HG03457 (cell line): ENCODE measurements at regions not wholly inside any gene's neighbourhood (a gene's known extent, or its start where the extent isn't known, plus 50 kb on each side); places are given as distances from the start of the nearest gene placed in this dataset.

Source experiments
- ATAC-seq: cut with Tn5 transposase; IDR thresholded peaks from one replicate; pipeline ENCODE4 v1.9.1; 2021; ENCODE audit warnings: moderate number of reproducible peaks; ENCODE audit not compliant: unreplicated experiment

DNA sequence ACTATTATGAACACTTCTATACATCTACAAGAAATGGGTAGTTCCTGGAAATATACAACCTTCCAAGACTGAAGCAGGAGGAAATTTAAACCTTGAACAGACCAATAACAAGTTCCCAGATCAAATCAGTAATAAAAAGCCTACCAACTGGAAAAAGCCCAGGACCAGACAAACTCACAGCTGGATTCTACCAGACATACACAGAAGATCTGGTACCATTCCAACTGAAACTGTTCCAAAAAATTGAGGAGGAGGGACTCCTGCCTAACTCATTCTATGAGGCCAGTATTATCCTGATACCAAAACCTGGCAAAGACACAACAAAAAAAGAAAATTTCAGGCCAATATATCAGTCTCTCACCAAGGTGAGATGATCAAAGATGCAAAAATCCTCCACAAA lies 189.4 kb downstream of the RPS29 start:
- no peak for ATAC-seq

DNA sequence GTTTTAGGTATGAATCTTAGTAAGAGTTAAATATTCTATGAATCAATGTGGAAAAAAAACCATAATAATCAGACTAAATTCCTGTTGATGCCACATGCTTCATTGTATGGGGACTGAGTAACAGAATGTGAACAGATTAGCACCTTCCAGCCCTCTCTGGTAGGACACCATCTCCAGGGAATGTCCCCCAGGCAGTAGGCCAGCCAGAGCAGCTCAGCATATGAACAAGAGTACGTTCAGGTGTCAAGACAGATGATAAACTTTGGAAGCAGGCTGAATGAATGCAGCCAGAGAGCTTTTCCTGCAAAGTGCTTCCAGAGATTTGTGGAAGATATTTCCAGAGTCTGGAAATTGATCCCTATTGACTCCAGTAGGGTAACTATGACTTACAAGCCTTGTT lies 204.4 kb downstream of the RPS29 start:
- no peak for ATAC-seq

DNA sequence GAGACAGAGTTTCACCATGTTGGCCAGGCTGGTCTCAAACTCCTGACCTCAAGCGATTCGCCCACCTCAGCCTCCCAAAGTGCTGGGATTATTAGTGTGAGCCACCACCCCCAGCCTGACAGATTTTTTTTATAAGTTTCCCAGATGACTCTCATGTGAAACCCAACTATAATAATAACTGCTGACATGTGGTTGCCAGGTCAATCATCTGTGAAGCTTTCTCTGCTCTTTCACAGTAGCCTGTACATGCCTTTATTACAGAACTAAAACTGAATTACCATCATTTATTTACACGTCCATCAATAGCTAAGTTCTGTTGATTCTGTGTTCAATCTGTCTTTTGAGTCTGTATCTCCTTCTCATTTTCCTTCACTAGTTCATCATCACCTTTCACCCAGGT lies 218.5 kb downstream of the RPS29 start:
- ATAC-seq = no peak

DNA sequence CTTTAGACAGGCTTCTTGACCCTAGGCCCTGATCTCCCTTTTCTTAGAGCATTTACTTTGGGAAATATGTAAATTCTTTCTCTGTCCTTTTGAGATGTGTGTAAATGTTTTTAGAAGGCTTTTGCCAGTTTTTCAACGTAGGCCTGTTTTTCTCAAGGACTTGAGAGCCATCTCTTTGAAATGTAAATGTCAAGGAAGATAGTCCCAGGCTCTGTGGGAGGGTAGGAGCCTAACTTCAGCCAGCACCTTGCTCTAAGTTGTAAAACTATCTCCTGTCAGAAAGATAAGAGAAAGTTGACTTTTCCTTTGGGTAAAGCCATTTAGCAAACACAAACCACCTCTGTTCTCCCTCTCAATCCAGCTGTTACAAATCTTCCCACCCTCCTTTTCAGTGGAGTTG lies 219.8 kb downstream of the RPS29 start:
- ATAC-seq = no peak

DNA sequence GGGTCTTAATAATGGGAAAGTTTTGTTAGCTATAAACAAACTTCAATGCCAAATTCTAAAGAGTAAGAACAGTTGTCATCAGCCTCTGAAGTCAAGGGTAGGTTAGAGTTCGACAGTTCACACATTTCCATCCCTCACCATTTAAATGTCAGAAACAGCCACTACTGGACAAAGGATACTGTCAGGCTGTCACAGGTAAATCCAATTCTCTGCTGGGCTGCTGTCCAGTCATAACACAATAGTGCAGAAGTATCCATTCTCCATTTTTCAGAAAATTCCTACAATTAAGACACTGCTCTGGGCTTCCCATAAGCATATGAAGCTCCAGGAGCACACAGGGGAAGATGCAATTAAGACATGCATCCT lies 221.4 kb downstream of the RPS29 start:
- no peak for ATAC-seq

DNA sequence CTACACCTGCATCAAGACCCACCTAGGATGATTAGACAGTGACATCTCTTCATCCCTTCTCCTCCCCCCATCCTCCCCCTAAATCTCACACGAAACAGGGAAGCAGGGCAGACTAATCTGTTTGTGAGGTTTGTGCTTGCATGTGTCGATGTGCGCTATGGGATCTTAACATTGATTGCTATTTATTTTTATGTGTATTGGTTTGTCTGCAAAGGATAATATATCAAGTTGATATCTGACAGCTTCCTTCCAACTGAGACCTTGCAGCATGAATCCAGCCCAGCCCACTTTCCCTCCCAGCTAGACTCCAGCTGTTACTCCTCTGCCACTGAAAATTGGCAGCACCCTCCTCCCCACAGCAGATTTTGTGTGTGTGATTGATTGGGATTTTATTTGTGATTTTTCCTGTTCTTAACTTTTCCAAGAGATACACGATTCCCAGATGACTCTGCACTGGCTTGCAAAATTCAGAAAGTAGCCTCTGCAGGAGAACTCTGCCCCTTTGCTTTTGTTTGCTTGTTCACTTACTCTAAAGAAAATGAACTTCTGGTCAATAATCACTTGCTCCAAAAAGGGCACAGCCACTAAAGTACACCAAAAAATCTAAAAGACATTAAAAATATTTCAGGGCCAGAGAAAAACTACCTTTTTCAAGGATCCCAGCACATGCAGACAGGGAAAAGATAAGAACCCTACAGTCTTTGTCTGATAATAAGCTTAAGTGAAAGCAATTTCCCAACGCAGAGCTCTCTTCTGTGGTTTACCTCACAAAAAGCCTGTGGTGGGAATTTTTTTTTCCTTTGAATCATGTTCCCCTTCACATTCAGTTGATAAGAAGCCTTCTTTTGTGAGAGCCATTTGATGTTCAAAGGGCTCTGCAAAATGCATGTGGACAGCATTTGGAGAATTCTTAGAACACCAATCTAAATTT lies 222.1 kb downstream of the RPS29 start:
- no peak for ATAC-seq

DNA sequence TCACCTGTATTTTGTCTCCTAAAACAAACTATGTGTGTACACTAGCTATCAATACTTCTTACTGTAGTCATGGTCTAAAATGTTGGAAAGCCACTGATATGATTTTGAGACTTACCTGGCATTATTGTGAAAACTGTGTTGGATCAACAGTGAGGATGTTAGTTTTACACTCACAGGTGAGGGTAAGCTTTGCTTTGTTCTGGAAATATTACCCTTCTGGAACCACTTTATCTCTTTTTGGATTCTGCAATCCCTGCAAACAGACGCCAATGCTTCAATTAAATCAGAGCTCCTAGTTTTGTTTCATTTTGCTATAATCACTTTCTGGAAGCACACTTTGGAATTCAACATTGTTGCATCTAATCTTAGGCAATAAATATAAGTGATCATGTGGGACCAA lies 223.3 kb downstream of the RPS29 start:
- ATAC-seq = no peak

DNA sequence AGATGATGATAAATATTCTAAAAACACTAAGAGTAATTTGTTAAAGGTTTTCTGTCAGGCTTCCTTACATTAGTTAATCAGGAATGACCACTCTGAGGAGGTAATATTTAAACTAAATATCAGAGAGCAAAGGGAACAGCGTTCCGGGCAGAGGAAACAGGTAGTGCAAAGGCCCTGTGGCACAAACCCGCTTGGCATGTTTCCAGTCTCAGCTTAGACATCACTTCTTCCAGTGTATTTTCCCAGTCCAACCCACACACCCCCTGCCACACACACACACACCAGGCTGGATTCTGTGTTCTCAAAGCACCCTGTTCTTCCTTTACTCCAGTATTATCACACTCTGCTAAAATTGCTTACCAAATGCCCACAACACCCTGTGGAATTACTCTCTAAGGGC lies 247.1 kb downstream of the RPS29 start:
- no peak for ATAC-seq

DNA sequence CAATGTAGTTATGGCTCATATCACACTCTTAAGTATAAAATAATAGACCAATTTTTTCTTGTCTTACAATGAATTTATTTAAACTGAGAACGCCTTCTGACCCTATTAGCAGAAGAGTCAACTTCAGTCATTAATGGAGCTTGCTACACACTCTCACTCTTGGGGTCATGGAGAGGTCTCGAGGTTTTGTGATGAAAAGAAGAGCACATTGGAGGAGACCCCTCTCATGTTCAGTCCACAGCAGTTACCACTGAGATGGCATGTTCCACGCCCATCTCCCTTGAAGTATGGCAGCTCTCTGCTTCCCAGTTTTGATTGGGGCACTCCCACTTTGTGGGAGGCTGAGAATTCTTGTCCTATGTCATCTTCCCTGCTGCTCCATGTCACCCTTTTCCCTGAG lies 266.4 kb downstream of the RPS29 start:
- no peak for ATAC-seq

DNA sequence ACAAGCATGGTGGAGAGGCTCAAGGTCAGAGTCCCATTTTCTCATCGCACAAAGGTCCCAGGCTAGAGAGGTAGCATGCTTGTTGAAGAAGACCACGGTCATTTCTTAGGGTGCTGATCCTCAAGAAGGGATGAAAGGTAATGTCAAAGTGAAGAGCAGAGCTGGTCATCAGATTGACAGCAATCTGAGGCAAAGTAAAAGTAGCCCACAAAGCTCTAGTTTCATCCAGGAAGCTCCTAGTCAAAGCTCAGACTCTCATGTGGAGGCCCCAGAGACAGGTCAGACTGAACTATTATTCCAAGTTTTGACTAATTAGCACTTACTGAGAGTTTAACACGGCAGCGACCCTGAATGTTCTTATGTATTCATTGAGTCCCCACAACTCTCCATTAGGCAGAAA lies 270.6 kb downstream of the RPS29 start:
- ATAC-seq = no peak

DNA sequence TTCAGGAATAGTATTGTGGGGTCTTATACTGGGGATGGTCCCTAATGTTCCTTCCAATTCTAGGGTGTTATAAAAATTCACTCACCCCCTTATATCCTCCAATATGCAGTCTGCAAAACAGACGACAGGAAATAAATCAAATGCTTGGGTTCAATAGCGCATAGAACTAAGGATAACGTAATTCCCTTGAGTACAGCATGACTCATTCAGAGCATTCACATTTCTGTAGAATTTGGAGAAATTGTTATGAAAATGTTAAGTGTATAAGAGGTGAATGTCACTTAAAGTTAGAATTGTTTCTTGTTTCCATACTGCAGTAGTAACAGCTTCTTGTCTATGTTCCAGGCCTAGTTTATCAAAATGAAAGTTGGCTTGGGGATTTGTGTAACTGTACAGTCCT lies 271.4 kb downstream of the RPS29 start:
- no peak for ATAC-seq

DNA sequence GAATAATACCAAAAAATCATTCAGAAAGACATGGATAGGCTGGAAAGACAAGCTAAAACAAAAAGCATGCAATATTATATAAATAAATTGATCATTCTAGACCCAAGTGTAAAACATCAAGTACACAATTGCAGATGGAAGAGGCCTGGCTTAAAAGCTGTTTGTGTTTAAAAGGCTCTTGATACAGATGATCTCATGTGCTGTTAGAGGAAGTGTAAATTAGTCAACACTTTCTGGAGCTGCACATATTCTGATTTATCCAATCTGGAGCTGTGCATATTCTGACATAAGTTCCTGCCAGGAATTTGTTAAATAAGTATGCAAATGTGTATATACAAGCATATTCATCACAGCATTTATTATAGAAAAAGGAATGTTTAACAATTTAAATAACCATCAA lies 273.1 kb downstream of the RPS29 start:
- ATAC-seq = no peak

DNA sequence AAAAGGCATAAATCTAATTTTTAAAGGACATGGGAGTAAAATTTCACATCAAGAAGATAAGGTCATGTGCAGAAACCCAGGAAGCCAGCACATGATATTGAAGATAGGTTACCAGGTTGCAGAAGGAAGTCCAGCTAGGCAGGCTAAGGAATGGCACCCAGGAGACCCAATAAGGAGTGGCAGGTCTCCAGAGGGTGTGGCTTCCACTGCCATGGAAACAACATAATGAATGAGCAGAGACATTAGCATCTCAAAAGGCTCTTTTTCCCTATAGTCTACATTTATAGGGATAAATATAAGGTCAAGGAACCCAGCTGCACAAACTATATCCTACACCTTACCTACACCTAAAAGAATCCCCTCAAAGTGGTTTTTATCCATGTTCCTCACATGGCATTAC lies 275.9 kb downstream of the RPS29 start:
- no peak for ATAC-seq

DNA sequence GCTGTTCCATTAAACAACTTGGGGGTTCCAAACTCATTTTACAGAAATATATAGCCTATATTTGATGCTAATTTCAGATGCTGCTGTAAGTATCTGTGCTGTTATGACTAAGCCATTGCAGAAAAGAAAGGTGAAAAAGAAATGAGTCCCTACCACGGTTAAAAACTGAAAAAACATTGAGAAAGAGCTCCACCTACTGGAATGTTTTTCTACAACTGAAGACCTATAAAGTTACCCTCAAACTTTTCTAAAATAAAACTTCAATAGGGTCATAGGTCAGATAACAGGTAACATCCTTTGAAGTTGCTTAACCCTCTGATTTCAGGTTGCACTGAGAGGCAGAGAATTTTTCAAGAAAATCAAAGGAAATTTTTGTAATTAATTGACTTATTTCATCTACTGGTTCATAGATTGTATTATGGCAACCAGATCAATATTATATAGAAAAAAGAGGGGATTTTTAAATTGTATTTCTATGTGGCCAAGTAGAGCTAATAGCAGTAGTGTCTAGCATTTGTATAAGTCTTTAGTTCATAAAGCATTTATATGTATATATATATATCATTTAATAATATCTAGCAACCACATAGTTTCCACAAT lies 279.9 kb downstream of the RPS29 start:
- ATAC-seq = peak; percentile 73

DNA sequence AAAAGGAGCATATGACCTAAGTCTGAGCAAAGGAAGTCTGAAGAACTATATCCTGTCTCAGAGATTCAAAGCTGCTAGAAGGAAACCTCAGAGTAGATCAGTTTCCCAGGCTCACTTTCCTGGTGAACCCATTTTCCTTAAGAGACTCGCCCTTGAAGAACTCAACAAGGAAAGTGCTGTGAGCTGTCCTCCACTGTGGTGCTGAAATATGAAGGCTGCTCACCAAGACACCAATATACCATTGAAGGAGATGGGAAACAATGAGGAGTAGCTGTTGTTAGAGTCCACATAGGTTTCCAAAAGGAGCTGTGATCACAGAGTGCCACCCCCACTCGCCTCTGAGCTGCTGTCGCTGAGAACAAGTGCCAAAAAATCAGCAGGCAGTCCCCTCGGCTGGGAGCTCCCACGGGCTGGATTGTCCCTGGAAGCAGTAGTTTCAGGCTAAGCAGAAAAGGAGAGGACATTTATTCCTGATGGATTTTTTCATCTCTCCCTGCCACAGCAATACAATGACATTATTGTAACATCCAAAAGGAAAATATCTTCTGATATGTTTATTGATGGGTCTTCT lies 282.1 kb downstream of the RPS29 start:
- ATAC-seq = no peak

DNA sequence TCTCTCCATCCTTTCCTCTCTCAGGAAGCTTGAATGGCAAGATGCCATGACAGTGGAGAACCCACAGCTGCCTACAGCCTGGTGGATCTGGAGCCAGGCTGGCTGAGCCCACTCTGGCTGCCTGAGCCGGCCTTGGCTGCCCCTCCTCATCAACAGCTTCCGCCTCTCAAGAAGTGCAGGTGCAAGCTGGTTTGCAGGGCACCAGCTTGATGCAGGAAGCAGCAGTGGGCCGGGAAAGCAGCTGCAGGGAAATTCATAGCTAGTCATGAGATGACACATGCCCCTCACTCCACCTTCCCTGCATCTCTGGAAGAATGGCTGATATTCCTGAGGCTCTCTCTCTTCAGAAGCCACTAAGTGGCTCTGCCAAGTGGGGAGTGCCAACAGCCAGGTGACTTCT lies 289.1 kb downstream of the RPS29 start:
- ATAC-seq = no peak

DNA sequence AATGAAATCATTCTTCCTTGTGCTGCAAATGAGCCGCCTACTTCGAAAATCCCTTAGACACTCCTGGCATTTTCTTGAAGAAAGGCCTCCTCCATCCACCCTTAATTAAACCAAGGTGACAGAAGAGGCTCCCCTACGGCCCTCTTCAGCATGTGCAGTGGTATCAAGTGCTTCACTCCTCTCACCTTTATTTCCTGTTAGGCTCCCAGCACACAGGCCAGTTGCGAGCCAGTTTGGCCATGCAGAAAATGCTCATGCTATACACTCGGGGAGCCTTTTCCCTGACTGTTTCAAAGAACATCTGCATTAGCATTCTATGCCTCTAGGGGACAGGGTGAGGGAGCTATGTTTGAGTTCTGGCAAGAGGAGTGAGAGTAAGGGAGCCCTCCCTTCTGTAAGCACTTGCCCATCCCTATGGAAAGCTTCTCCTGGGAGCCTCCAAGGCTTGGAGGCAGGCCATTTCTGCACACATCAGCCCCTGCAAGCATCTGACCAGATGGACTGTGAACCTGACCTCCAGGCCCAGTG lies 291.5 kb downstream of the RPS29 start:
- no peak for ATAC-seq

DNA sequence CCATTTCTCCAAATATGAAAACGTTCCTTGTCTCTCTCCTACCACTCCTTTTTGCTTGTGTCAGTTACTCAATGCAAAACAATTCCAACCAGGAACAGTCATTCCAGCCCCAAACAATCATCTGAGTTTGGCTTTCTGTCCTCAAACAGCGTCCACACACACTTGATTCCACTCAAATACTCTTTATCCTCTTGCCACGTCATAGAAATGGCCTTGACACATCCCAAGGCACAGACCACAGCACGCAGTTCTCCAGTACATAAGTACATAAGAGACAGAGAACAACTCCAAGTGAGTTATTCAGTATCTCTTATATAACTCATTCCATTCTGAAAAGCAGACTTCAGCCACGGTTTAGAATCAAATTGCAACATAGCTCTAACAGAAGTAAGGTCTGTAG lies 299.2 kb downstream of the RPS29 start:
- no peak for ATAC-seq

DNA sequence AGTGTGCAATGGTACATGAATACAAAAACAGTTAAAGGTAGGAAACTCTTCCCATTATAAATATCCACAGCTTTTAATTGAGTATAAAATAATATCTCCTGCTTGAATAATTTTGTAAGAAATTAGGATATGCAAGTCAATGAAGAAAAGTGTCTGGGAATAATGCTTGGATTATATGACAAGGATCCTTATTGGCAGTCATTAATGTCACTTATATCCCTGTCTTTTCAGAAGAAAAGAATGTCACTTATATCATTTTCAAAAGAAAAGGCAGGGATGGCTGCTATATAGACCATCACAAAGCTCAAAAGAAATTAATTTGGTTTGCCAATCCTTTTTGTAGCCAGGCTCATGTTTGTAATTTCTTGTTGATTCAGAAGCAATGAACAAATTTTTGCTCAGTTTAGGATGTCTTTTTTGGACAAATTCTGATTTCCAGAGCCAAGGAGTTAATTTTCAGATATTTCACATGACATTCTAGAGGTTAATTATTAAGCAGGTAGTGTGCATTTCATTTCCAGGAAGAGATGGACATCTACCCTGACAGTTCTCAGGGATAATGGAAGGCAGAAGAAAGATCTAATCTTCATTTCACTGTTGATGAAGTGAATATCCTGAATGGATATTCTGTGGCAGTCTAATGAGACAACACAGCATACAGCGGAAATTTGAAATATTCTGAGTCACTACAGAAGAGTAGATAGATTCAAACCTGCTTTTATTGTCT lies 299.8 kb downstream of the RPS29 start:
- ATAC-seq = no peak

DNA sequence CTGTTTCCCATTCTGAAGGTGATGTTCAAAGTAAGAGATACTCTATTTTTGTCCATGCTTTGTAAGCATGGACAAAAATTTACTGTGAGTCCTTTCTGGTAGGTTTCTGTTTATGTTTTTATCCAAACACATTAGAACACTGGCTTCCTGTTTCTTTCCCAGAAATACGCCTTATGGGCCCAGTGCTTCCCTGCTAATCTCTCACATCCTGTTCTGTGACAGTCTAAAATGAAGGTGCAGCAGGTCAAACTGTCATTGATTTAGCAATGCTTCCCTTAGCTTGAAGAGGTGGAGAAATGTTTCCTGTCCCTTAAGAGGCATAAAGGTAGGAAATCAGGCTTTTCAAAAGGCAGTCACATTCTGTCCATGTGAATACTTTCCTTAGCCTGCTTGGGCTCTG lies 305.6 kb downstream of the RPS29 start:
- no peak for ATAC-seq

DNA sequence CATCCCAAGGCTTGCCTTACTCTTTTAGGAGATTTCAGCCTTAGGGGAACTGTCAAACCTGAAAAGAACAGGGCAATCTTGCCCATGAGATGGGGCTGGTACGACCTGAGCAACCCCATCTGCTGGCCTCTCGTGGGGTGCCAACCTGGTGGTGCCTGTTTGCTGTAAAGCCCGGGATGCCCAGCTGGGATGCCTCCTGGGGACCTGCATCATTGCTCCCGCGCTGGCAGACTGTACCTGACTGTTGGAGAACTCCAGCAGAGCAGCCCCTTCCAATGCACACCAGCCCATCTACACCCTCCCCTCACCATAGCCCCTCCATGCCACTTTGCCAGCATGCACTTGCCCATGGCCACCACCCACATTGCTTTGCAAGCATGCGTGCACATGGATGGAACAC lies 335.7 kb downstream of the RPS29 start:
- ATAC-seq = no peak
